Germinal center (tissue), 1 donor: ENCODE measurements at regions not wholly inside any gene's neighbourhood (a gene's known extent, or its start where the extent isn't known, plus 50 kb on each side); places are given as distances from the start of the nearest gene placed in this dataset.
"Not testable (repeated sequence)": the region's sequence is repeated elsewhere in the genome, so short reads cannot be mapped to it uniquely, and the experiment has no call there.

Source experiments
- DNase-seq: peaks from one replicate; pipeline ENCODE4 v3.0.0; 2012; ENCODE audit warnings: mixed read lengths, low spot score

DNA sequence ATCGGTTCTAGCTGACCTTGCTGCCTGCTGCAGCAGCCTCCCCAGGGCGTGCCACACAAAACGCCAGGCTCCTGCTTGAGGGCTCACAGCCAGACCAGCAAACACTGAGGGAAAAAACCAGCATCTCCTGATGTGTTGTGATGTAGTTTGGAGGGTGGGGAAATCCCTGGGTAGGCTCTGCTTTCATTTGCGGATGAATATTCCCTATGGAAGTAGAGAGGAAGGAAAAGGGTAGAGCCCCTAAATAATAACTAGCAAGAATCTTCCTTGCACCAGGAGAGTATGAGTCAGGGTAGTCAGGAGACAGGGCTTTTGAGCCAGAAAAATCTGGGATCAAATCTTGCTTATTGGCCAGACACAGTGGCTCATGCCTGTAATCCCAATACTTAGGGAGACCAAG is 545.3 kb downstream of the RFC3 start:
- DNase-seq = no peak

DNA sequence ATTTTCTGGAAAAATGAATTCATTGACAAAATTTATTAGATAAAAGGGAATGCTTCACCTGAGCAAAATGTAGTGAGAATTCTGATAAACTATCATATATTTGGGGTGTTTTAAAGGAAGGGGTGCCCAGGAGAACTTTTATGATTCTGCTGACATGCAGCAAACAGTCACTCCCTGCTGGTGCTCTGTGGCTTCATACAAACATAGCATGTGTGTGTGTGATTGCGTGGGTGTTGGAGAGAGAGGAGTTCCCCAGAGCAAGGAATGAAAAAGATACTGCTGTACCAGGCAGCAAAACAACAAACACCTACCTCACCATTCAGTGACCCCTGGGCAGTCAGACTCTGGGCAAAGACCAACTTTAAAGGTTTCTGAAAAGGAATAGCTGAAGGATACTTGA is 546.7 kb downstream of the RFC3 start:
- no peak for DNase-seq

DNA sequence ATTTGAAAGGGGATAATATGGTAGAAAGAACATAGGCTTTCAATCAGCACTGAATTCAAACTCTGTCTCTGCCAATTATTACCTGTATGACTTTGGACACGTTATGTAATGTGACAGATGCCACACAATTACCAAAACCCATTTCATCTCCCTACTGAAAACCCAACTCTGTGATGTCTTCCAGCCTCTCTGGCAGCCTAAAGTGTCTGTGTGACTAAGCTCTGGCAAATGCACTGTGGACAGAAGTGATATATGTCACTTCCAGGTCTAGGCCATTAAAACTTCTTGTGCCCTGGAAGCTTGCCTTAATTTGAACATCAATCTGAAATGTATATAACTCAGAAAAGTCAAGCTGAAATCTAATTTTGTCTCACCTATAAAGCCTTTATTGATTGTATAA is 552.0 kb downstream of the RFC3 start:
- no peak for DNase-seq

DNA sequence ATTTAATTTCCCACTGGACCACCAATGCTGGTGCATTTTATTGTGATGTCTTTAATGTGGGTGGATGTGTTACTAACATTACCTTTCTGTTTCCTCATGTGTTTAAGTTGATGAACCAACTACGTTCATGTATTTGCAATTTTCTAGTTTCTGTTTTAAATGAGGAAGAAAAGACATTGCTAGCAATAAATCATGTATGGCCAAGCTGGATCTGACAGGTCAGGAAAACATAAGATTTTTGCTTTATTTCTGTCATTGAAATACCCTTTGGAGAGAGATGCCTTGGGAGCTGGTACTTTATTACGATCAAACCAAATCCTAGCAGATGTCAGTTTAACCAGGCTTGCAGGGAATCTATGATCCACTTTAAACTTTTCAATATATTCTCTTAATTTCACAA is 553.2 kb downstream of the RFC3 start:
- no peak for DNase-seq

DNA sequence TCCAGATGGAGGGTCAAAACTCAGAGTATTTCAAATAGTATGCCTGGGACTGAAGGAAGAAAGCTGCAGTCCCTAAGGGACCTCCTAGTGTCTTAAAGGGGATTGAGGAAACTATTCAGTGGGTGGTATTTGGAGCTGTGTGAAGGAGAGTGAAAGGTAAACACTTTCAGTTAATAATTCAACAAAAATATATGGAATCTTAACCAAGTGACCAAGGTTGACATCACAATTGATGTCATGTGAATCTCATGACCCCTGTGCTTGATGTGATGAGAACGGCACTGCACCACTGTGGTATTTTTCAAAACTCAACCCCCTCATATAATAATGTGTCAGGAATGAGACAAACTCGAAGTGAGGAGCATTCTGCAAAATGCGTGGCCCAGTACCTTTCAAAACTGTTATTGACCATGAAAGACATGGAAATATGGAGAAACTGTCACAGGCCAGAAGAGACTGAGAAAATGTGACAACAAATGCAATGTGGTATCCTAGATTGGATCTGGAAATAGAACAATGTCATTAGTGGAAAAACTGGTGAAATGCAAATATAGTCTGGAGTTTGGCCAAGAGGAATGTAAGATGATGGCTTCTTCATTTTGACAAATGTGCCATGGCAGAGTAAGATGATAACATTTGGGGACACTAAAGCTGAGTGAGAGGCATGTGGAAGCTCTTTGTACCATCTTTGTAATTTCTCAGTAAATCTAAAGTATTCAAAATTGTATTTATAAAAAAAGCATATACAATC is 553.9 kb downstream of the RFC3 start:
- DNase-seq = no peak

DNA sequence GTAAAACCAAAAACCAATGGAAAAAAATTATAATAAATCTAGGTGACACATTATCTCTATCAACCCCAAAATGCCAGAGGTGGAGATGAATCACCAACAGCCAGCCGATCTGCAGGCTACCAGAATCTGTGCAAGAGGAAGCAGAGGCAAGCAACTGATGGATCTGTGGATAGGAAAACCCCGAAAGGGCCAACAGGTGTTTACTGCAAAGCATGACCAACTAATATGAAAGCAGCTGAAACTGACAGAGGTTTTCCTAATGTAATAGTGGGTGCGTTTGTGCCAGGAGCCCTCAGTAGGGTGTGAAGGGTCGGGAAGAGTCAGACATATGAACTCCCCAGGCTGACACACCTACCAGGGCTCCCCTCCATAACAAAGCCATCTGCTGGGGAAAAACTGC is 554.6 kb downstream of the RFC3 start:
- DNase-seq = no peak

DNA sequence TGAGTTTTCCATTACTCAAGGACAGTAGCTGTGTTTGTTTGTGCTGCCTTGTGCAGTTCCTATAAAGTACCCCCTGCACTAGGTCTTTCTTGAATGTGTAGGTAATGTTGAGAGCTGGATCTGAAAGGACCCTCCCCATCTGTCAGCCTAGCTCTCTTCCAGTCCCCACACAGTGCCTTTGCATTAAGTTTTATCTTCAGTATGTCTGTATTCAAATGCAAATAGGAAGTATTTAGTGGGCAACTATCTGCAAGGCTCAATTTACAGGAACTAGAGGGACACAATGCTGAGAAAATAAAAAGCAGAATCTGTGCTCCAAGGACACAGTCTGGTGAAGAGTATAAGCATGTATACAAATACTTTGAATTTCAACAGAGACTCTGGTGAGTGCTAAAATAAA is 558.5 kb downstream of the RFC3 start:
- DNase-seq = no peak

DNA sequence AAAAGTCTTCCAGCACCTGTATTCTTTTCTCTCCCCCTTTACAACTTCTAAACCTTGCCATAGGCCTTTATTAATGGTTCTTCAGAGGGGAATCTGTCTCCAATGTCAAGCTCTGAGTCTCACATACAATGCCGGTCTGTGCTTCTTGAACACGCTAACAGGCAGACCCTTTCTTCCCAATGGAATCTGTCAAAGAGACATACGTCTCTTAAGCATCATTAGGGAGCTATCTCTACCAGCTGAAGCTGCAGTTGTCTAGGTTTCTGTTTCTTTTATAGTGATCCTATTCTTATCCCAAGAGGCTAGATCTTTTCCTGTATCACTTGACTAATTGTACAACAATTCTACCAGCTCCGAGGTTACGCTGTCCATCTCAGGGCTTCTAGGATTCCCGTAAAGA is 560.8 kb upstream of the NBEA start:
- DNase-seq = no peak

DNA sequence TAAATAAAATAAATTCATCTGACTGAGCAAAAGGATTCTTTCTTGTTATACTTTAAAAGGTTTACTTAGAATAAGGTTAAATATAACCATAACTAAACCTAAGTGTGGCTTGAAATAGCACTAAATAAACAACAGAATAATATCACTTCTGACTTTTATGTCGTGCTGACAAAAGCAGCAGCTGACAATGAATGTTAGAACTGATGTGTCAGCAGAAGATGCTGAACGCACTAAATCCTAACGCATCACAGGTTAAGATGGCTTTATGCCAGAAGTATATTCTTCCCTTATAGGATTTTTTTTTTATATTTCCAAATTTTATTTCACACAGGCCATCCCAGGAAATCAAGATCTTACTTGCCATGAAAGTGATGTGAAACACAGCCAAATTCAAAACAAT is 558.3 kb upstream of the NBEA start:
- DNase-seq = no peak

DNA sequence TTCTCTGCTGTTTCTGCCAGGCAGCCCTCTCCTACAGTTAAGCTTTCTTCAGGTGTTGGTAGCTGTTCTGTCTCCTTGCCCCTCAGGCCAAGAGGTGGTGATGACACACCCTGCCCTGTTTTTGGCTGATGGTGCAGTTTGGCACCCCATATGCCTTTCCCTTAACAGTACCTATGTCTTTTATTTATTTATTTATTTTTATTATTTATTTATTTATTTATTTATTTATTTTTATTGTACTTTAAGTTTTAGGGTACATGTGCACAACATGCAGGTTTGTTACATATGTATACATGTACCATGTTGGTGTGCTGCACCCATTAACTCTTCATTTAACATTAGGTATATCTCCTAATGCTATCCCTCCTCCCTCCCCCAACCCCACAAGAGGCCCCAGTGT is 555.8 kb upstream of the NBEA start:
- DNase-seq = not testable (repeated sequence)

DNA sequence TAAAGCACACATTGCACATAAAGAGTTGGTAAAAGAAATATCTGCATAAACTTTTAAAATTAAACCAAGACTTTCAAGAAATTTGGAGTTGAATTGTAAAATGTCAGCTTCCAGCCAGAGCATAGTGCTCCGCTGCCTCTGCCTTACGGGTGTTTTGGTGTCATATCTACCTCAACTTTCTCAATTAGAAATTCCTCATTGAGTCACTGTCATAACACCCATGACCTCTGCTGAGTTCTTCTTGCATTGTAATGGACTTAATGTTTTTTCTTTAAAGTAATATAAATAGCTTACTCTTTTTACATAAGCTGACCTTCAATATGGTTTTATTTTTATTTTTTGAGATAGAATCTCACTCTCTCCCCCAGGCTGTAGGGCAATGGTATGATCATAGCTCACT is 551.0 kb upstream of the NBEA start:
- DNase-seq = no peak

DNA sequence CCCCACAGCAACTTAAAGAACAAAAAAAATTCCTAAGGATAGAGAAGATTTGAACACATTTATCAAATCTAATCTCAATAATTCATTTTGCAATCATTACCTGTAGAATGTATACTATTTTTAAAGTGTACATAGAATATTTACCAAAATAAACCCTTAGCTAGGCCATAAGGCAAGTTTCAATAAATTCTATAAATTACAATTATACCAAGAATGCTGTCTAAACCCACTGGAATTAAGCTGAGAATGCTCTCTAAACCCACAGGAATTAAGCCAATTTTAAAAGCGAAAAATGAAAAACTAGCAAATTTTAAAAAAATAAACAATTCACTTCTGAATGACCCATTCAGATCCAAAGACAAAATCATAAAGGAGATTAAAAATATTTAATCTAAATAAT is 540.4 kb upstream of the NBEA start:
- no peak for DNase-seq

DNA sequence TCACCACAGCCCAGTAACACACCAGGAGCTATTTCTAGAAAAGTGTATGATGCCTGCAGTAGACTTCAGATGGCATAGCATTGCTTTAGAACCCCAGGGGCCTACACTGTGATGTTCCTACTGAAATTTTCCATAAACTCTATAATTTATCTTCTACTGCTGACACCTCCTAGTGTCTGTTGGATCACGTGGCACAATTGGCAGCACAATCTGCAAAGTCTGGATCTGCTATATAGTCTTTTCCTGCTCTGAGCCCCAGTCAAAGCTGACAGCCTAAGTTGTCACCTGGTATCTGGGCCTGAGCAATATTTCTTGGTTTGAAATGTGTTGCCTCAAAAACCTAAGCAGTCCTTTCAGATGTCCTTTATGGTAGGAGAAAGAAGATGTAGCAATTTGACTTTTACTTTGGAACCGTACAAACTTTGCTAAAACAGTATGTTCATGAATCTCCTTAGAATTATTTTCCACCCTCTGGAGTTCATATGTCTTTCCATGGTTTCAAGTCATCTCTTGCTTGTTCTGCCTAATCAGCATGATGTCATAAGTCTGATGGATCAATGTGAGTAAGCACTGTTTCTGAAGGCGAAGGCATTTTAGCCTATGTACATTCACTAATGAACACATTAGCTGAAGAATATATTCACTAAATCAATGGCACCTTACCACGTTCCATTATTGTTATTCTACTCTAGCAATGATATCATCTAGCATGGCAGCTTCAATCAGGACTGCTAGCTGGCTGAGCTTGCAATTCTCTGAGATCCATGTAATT is 536.5 kb upstream of the NBEA start:
- no peak for DNase-seq

DNA sequence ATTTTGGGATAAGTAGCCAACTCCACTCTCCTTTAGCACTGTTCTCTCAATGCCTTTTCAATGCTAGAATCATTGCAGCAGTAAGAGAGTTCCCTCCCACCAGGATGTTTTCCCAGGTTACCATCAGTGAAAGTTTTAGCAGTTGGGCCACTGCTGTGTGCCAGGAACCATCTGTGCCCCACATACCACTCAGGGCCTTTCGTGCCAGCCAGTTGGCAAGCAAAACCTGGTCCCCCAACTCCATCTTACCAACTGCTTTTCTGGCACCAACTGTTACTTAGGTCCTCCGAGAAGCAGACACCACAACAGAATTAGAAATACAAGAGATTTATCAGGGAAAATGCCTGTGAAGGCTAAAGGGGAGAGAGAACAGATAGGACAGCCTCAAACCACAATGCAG is 533.4 kb upstream of the NBEA start:
- DNase-seq = no peak

DNA sequence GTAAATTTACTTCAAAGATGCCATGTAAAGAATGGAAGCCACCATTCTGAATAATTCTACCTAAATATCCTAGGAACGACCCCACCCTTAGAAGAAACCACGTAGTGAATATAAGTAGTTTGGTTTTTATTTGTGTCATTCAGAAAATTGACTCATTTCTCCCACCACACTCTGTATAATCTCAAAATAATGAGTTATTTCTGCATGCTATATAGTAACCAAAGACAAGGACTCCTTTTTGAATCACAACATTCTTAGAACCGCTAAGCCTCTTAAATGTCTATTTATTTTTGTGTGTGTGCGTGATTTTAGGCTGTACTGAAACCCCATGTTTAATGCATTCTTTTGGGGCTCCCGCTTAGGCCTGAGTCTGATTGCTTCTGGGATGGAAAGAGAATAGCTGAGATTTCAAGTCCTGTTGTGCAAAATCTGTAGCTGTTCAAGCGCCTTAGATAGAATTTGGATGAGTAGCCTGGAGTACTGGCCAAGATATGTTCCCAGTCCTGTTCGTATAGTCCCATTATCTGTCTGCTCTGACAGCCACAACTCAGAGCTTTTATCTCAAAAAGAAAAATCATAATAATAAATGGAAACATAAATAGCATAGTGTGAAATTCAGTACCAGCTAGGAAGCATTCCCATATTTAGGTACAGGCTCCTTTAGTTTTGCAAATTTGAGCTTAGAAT is 532.4 kb upstream of the NBEA start:
- no peak for DNase-seq

DNA sequence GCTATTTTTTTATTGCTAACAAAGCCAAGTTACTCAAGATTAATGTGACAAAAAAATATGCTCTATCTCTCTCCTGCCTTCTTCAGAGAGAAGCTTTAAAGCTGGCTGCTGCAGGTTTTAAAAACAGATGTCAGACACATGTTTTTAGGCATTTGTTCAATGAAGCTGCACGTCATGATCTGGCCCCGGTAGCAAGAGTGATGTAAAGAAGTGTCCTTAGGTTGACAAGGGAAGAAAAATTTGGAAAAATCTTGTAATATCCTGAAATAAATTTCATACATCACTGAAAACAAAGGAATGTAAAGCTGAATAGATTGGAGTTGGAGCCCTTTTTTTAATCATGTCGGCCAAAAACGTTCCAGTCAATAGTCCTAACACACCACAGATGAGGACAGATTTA is 531.4 kb upstream of the NBEA start:
- no peak for DNase-seq

DNA sequence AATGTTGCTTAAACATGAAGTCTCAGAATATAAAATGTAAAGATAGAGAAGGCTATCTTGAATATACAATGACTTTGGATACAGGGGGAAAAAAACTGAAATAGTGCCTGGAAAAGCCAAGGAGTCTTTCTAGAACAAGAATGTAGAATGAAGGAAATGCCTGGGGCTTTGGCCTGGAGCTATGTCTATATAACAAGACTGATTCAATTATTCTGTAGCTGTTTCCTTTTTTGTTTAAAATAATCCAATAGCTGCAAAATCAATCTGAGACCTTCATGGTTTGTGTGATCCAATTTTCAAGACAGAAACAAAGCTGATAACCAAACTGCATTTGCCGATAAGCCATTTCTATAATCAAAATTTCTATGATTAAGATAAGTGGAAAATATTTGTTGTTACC is 530.9 kb upstream of the NBEA start:
- DNase-seq = no peak

DNA sequence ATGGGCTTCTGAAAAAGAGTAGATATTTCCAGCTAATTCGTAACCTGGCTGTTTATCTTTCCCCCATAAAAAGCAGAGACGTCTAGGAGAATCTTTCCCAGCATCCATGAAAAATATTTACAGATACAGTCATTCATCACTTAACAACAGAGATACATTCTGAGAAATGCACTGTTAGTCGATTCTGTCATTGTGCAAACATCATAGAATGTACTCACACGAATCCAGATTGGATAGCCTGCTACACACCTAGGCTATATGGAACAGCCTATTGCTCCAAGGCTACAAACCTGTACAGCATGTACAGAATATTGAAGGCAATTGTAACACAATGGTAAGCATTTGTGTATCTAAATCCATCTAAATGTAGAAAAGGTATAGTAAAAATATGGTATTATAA is 530.2 kb upstream of the NBEA start:
- DNase-seq = no peak

DNA sequence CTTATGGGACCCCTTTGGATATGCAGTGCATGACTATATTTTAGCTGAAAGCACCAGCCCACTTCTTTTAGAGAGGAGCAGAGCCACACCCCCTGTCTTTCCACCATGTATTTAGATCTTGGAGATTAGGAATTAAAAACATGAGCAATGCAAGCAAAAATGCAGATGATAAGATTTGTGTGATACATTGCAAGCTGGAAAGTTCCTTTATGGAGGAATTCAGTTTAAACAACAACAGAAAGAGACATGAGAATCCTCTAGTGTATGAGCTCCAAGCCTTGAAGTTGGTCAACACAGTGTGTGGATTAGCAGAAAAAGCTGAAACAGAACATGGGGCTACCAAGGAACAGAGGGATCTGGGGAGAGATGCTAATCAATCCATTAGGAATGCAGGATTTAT is 529.8 kb upstream of the NBEA start:
- DNase-seq = no peak

DNA sequence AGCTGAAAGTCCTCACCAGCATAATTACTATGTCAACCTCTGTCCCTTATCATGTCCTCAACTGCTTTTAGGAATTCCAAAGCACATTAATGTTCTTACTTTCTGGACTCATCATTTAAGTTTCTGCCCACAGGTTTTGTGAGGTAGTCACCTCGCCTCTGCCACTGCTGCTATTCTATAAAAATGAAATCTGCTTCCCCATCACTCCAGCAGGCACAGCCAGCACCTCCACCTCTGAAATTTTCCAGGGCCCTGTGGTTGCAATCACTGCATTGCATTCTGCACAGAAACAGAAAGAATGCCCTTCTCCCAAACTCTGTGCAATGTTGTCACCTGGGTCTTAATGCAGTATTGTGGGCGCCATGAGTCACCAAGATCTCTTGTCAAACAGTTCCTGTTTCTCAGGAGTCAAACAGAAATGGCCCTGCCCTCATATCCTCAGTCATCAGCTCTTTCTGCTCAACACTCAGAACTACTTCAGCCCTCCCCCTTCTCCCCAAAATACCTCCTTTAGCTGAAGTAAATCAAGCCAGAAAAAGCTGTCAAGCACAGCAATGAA is 529.2 kb upstream of the NBEA start:
- no peak for DNase-seq

DNA sequence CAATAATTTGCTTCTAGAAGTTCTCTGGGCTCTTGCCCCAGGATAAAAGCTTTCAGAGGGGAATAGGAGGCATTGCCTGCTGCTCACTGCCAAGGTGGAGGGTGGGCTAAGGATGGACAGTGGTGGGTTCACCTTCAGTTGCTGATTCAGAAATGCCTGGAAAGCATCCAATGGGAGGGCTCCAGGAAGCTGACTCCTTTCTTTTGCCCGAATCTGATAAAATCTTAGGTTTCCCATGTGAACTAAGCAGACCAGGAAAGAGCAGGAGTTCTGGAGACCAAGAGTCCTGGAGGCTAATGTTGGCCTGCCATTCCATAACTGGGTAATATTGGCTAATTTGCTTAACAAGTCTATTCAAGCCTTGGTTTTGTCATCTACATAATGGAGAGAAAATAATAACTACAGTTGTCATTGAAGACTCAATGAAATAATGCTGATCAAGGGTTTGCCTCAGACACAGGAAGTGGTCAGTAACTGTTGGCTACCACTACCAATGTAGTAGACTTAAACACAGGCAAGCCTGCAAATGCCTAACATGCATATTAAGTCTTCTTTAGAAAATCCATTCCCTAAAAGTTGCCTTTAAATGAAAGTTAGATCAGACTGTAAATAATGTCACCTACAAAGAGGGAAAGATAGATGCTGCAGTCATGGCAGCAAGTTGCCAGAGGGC is 528.4 kb upstream of the NBEA start:
- no peak for DNase-seq

DNA sequence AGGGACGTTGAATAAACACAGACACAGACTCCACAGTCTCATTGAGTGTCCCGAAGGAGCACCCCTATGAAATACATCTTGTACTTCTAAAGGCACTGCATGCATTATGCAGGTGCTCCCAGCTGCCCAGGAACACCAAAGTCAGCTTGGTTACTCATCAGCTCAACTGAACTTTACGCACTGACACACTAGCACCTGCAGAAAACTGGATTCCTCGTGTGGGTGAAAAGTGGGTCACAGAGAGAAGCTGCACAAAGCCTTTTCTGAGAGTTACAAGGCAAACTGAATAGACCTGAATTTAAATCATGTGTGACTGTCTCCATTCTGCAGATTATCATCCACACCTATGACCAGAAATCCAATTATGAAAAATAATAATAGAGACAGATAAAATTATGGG is 527.5 kb upstream of the NBEA start:
- DNase-seq = no peak
